ENCODE measurements at regions not wholly inside any gene's neighbourhood (a gene's known extent, or its start where the extent isn't known, plus 50 kb on each side); places are given as distances from the start of the nearest gene placed in this dataset.

DNA sequence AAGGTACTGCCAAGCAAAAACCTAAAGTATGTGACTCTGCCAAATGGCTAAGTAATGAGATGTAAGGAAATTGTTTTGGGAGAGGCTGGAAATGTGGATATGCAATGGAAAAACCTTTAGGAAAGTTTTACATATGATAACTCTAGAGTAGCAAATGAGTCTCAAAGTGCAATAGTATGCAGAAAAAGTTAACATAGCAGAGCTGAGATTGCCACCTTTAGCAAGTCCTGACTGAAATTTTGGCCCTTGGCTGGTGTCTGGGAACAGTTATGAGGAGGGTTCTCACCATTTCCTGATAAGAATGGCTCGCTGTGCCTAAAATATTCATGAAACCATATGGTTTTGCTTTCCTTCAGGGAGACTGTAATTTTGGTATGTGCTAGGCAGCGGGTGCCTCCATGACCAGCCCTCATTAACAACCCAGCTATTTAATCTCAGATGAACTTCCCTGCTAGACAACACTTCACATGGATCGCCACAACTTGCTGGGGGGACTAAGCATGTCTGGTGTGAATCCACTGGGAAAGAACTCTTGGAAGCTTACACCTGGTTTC is 72.3 kb upstream of the ERBB4 start:
- H3K27me3 ChIP-seq (replicated peaks; ENCODE audit: insufficient read depth) = no peaks in the 10 kb centered on the region
- H3K4me3 ChIP-seq = no peak overlapping the region
- DNase-seq (ENCODE audit: low spot score) (no peak), ATAC-seq (ENCODE audit: insufficient number of reproducible peaks, low FRiP score, low read depth) (no peak)
- TF ChIP-seq, protein P1, sequence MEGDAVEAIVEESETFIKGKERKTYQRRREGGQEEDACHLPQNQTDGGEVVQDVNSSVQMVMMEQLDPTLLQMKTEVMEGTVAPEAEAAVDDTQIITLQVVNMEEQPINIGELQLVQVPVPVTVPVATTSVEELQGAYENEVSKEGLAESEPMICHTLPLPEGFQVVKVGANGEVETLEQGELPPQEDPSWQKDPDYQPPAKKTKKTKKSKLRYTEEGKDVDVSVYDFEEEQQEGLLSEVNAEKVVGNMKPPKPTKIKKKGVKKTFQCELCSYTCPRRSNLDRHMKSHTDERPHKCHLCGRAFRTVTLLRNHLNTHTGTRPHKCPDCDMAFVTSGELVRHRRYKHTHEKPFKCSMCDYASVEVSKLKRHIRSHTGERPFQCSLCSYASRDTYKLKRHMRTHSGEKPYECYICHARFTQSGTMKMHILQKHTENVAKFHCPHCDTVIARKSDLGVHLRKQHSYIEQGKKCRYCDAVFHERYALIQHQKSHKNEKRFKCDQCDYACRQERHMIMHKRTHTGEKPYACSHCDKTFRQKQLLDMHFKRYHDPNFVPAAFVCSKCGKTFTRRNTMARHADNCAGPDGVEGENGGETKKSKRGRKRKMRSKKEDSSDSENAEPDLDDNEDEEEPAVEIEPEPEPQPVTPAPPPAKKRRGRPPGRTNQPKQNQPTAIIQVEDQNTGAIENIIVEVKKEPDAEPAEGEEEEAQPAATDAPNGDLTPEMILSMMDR (IDR thresholded peaks at IDR 0.05) = no peak
- no peak overlapping the region for H3K27ac ChIP-seq
- H3K36me3 ChIP-seq = no peaks in the 10 kb centered on the region
- H3K9me3 ChIP-seq = no peaks in the 10 kb centered on the region
- H3K4me1 ChIP-seq (ENCODE audit: control insufficient read depth in 1 of 2, low read depth in 2 of 2) = no peaks in the 10 kb centered on the region

DNA sequence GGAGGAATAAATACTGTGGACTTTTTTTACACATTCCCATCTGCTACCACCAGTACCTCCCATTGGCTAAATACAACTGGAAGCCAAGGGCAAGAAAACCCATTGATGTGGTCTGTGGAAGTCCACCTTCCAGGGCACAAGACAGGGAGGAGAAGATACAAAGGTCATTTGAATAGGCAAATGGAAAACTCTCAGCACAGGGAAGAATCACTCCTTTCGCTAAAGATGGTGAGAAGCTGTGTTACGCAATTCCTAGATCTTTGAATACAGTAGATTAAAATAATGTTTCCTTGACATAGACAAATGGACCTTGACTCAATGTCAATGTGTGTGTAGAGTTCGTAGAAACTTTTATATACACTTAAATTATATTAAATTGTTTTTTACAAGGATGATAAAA is 70.9 kb upstream of the ERBB4 start:
- H3K4me1 ChIP-seq (ENCODE audit: control insufficient read depth in 1 of 2, low read depth in 2 of 2) = no peaks in the 10 kb centered on the region
- no peak for ATAC-seq (ENCODE audit: insufficient number of reproducible peaks, low FRiP score, low read depth)

DNA sequence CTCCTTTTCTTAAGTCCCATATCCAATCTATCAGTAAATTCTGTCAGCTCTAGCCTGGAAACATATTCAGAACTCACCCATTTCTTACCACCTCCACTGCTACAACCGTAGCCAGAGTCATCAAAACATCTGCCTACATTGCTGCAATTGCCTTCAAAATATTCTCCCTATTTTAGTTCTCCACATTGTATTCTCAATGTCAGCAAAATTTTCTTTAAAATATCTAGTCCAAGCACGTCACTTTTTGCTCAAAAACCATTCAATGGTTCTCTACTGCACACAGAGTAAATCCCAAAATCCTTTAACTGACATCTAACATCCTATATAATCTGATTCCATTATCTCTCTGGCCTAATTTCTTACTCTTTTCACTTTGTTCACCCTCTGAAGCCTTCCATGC is 68.5 kb upstream of the ERBB4 start:
- ATAC-seq (ENCODE audit: insufficient number of reproducible peaks, low FRiP score, low read depth) (no peak), DNase-seq (ENCODE audit: low spot score) (no peak)
- Histone ChIP-seq H3K27ac (no peak overlapping the region), H3K4me1 (ENCODE audit: control insufficient read depth in 1 of 2, low read depth in 2 of 2) (no peaks in the 10 kb centered on the region), H3K9me3 (no peaks in the 10 kb centered on the region), H3K4me3 (no peak overlapping the region), H3K27me3 (replicated peaks; ENCODE audit: insufficient read depth) (no peaks in the 10 kb centered on the region), H3K36me3 (no peaks in the 10 kb centered on the region)
- TF ChIP-seq, protein P1 (IDR thresholded peaks at IDR 0.05) = no peak

More for the DNA sequence above, 70.9 kb upstream of the ERBB4 start:
- Histone ChIP-seq H3K36me3 (no peaks in the 10 kb centered on the region), H3K27me3 (replicated peaks; ENCODE audit: insufficient read depth) (no peaks in the 10 kb centered on the region), H3K27ac (no peak overlapping the region), H3K4me3 (no peak overlapping the region), H3K9me3 (no peaks in the 10 kb centered on the region)
- TF ChIP-seq, protein P1 (IDR thresholded peaks at IDR 0.05) = no peak
- no peak for DNase-seq (ENCODE audit: low spot score)

DNA sequence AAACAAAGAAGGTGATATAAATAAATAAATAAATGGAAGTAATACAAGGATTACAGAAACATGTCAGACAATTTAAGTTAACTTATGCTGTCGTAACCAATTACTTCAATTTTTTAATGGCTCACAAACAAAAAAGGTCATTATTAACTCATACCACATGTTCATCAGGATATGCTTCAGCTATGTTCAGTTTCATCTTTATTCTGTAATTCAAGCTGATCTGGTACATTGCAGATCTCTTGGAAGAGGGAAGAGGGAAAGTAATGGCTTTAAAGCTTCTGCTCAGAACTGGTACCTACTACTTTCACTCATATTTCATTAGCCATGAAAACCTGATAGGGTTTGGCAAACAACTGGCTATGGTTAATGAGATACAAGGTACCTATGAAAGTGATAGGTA is 67.6 kb upstream of the ERBB4 start:
- no peaks in the 10 kb centered on the region for H3K27me3 ChIP-seq (replicated peaks; ENCODE audit: insufficient read depth)
- DNase-seq (ENCODE audit: low spot score) = no peak
- no peak overlapping the region for H3K27ac ChIP-seq
- H3K4me1 ChIP-seq (ENCODE audit: control insufficient read depth in 1 of 2, low read depth in 2 of 2) = no peaks in the 10 kb centered on the region
- TF ChIP-seq, protein P1 (IDR thresholded peaks at IDR 0.05) = no peak
- no peak for ATAC-seq (ENCODE audit: insufficient number of reproducible peaks, low FRiP score, low read depth)
- H3K9me3 ChIP-seq = no peaks in the 10 kb centered on the region
- H3K36me3 ChIP-seq = no peaks in the 10 kb centered on the region
- no peak overlapping the region for H3K4me3 ChIP-seq

DNA sequence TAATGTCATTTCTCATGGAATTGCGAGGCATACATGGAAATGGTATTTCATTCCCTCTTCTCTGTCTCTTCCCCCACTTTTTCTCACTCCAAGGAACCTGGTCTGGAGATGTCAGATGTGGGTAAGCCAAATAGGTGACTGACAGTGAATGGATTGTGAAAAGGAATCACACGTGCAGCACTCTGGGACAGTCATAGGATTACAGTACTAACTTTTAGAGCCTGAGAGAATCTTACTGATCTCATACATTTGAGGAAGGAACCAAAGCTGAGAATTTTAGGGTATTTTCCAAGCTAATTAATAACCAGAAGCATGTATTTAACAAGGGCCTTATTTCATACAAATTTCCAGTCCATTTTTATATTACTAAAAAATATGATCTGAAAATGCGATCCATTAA is 58.1 kb upstream of the ERBB4 start:
- Histone ChIP-seq H3K27ac (no peak overlapping the region), H3K27me3 (replicated peaks; ENCODE audit: insufficient read depth) (no peaks in the 10 kb centered on the region), H3K9me3 (no peaks in the 10 kb centered on the region), H3K4me3 (no peak overlapping the region), H3K4me1 (ENCODE audit: control insufficient read depth in 1 of 2, low read depth in 2 of 2) (no peaks in the 10 kb centered on the region), H3K36me3 (no peaks in the 10 kb centered on the region)
- DNase-seq (ENCODE audit: low spot score) (no peak), ATAC-seq (ENCODE audit: insufficient number of reproducible peaks, low FRiP score, low read depth) (no peak)
- TF ChIP-seq, protein P1 (IDR thresholded peaks at IDR 0.05) = no peak
